GM23338 (cell line): ENCODE measurements at regions not wholly inside any gene's neighbourhood (a gene's known extent, or its start where the extent isn't known, plus 50 kb on each side); places are given as distances from the start of the nearest gene placed in this dataset.

Experiments
- ATAC-seq: fragments of 200-7000 bp; cut with Tn5 transposase; 3 replicates; pipeline ENCODE4 v1.9.1; 2020
- DNase-seq: peaks from one replicate; pipeline ENCODE4 v3.0.0-alpha.2; 2015; ENCODE audit warnings: low spot score
- H2AFZ ChIP-seq: fragments of 200-600 bp; sonication (generic); 2 replicates; pipeline ENCODE4 v1.8.0; 2016; ENCODE audit warnings: antibody characterized with exemption, mild to moderate bottlenecking, moderate library complexity
- H3F3A ChIP-seq: fragments of 200-600 bp; sonication (generic); replicated peaks from 2 replicates; pipeline ENCODE4 v1.8.0; 2017; ENCODE audit warnings: antibody characterized with exemption, mixed run types, low read depth
- H3K27ac ChIP-seq: fragments of 200-600 bp; sonication (generic); 2 replicates; pipeline ENCODE4 v1.6.1; 2016; ENCODE audit warnings: low read depth
- H3K27me3 ChIP-seq: fragments of 200-600 bp; sonication (generic); 2 replicates; pipeline ENCODE4 v1.8.0; 2016; ENCODE audit warnings: mild to moderate bottlenecking, mixed run types, moderate library complexity; ENCODE audit not compliant: insufficient read depth
- H3K36me3 ChIP-seq: fragments of 200-600 bp; sonication (generic); 2 replicates; pipeline ENCODE4 v1.8.0; 2016; ENCODE audit warnings: mild to moderate bottlenecking; ENCODE audit not compliant: insufficient read depth
- H3K4me1 ChIP-seq: fragments of 200-600 bp; sonication (generic); 2 replicates; pipeline ENCODE4 v1.8.0; 2016; ENCODE audit warnings: mild to moderate bottlenecking, moderate library complexity; ENCODE audit not compliant: insufficient read depth
- H3K4me2 ChIP-seq: fragments of 200-600 bp; sonication (generic); 2 replicates; pipeline ENCODE4 v1.7.1; 2017; ENCODE audit warnings: mixed run types
- H3K4me3 ChIP-seq: fragments of 200-600 bp; sonication (generic); 2 replicates; pipeline ENCODE4 v1.6.1; 2016; ENCODE audit warnings: mixed run types
- H3K79me2 ChIP-seq: fragments of 200-600 bp; sonication (generic); replicated peaks from 2 replicates; pipeline ENCODE4 v1.8.0; 2017; ENCODE audit warnings: mild to moderate bottlenecking; ENCODE audit not compliant: insufficient read depth
- H3K9me2 ChIP-seq: fragments of 200-600 bp; sonication (generic); 2 replicates; pipeline ENCODE4 v1.8.0; 2017; ENCODE audit not compliant: insufficient read depth
- H4K20me1 ChIP-seq: fragments of 200-600 bp; sonication (generic); replicated peaks from 2 replicates; pipeline ENCODE4 v1.8.0; 2017; ENCODE audit warnings: mild to moderate bottlenecking; ENCODE audit not compliant: insufficient read depth
- H3K27ac Mint-ChIP-seq: 2 replicates; pipeline ENCODE4 v1.8.0; 2020; ENCODE audit warnings: inconsistent platforms, mild to moderate bottlenecking, moderate library complexity, mixed read lengths
- H3K27me3 Mint-ChIP-seq: 3 replicates; pipeline ENCODE4 v1.8.0; 2022; ENCODE audit warnings: low read depth, mild to moderate bottlenecking, moderate library complexity, mixed read lengths, inconsistent platforms; ENCODE audit not compliant: insufficient read depth, poor library complexity
- H3K36me3 Mint-ChIP-seq: 3 replicates; pipeline ENCODE4 v1.8.0; 2021; ENCODE audit warnings: low read depth, mild to moderate bottlenecking, inconsistent platforms, moderate library complexity, mixed read lengths
- H3K4me1 Mint-ChIP-seq: 3 replicates; pipeline ENCODE4 v1.8.0; 2020; ENCODE audit warnings: mild to moderate bottlenecking, inconsistent platforms, mixed read lengths
- H3K4me3 Mint-ChIP-seq: 3 replicates; pipeline ENCODE4 v1.8.0; 2021; ENCODE audit warnings: moderate library complexity, mild to moderate bottlenecking, inconsistent platforms, mixed read lengths
- H3K9me3 Mint-ChIP-seq: 3 replicates; pipeline ENCODE4 v1.8.0; 2020; ENCODE audit warnings: moderate library complexity, mild to moderate bottlenecking, inconsistent platforms, mixed read lengths
- CTCF ChIP-seq, 2 experiments: fragments of 200-600 bp in 1 of 2; sonication (generic) in 1 of 2; conservative IDR thresholded peaks; 2 replicates each; pipeline versions ENCODE4 v1.5.1 to v1.6.1; 2016 to 2017; ENCODE audit warnings: antibody characterized with exemption in 2 of 2, low read depth in 2 of 2, mild to moderate bottlenecking in 2 of 2, moderate library complexity in 1 of 2
- ETS1 ChIP-seq: IDR thresholded peaks from 2 replicates; pipeline ENCODE4 v1.6.1; 2016; ENCODE audit warnings: antibody characterized with exemption
- EZH2 ChIP-seq: fragments of 200-600 bp; sonication (generic); IDR thresholded peaks from one replicate; pipeline ENCODE4 v1.8.0; 2017; ENCODE audit warnings: antibody characterized with exemption, mild to moderate bottlenecking, low read depth; ENCODE audit not compliant: unreplicated experiment
- JUNB ChIP-seq: IDR thresholded peaks from one replicate; pipeline ENCODE4 v1.6.1; 2016; ENCODE audit warnings: antibody characterized with exemption; ENCODE audit not compliant: unreplicated experiment
- NANOG ChIP-seq: IDR thresholded peaks from 2 replicates; pipeline ENCODE4 v1.6.1; 2016; ENCODE audit warnings: antibody characterized with exemption, borderline replicate concordance
- POLR2AphosphoS5 ChIP-seq: IDR thresholded peaks from 2 replicates; pipeline ENCODE4 v1.6.1; 2016; ENCODE audit warnings: antibody characterized with exemption, low read depth
- REST ChIP-seq: IDR thresholded peaks from one replicate; pipeline ENCODE4 v1.6.1; 2018; ENCODE audit warnings: antibody characterized with exemption; ENCODE audit not compliant: unreplicated experiment
- STAT1 ChIP-seq: IDR thresholded peaks from one replicate; pipeline ENCODE4 v1.6.1; 2016; ENCODE audit warnings: antibody characterized with exemption; ENCODE audit not compliant: unreplicated experiment
- ZNF114 ChIP-seq: fragments of 250-450 bp; sonication (Bioruptor Pico); IDR thresholded peaks from 2 replicates; pipeline ENCODE4 v1.5.0; 2020; ENCODE audit warnings: mild to moderate bottlenecking, moderate library complexity
- ZNF331 ChIP-seq: fragments of 250-450 bp; sonication (Bioruptor Pico); IDR thresholded peaks from 2 replicates; pipeline ENCODE4 v1.5.0; 2020; ENCODE audit warnings: low read depth, mild to moderate bottlenecking, moderate library complexity

- TF ChIP-seq REST = no peak
- no peak for TF ChIP-seq POLR2AphosphoS5
- TF ChIP-seq ZNF114 (CRISPR knock-in tag) = no peak
Observed at GRCh38 chr13:99698010-99698815, 196.9 kb downstream of the TM9SF2 start (continued).

GRCh38 chr13:99695857-99696256, 194.6 kb downstream of the TM9SF2 start:
- H3K4me1 Mint-ChIP-seq = peaks cover 51% of the 10 kb centered on the region
- H3K36me3 Mint-ChIP-seq = peaks cover 4% of the 10 kb centered on the region; the same call in 2 of the 3 replicates
- H3K36me3 ChIP-seq = no peaks in the 10 kb centered on the region
- H3K27me3 ChIP-seq = no peaks in the 10 kb centered on the region
- ATAC-seq (no peak), DNase-seq (no peak)
- H3K4me3 ChIP-seq = no peak overlapping the region
- no peak overlapping the region for H3K4me3 Mint-ChIP-seq
- no peaks in the 10 kb centered on the region for H3K9me2 ChIP-seq
- H3K9me3 Mint-ChIP-seq = no peaks in the 10 kb centered on the region
- peaks cover 29% of the 10 kb centered on the region for H3K27me3 Mint-ChIP-seq
- no peaks in the 10 kb centered on the region for H3K79me2 ChIP-seq
- H3F3A ChIP-seq = no peaks in the 10 kb centered on the region; the same call in 1 of the 2 replicates
- no peak for TF ChIP-seq CTCF (conservative IDR thresholded peaks at IDR 0.05; ENCODE audit: low read depth in 2 of 2)
- TF ChIP-seq REST = no peak
- TF ChIP-seq EZH2 = no peak
- TF ChIP-seq NANOG = no peak
- TF ChIP-seq ZNF331 (CRISPR knock-in tag) = no peak
- TF ChIP-seq STAT1 = no peak
- TF ChIP-seq POLR2AphosphoS5 = no peak
- TF ChIP-seq JUNB = no peak
- no peak for TF ChIP-seq ETS1
- TF ChIP-seq ZNF114 (CRISPR knock-in tag) = no peak
- no peak overlapping the region for H2AFZ ChIP-seq
- H3K27ac ChIP-seq = no peak overlapping the region
- H3K4me1 ChIP-seq = peaks cover 52% of the 10 kb centered on the region
- no peaks in the 10 kb centered on the region for H4K20me1 ChIP-seq
- no peak overlapping the region for H3K4me2 ChIP-seq
- no peak overlapping the region for H3K27ac Mint-ChIP-seq
